ENCODE measurements at regions not wholly inside any gene's neighbourhood (a gene's known extent, or its start where the extent isn't known, plus 50 kb on each side); places are given as distances from the start of the nearest gene placed in this dataset.

GRCh38 chr3:166488977-166489672 is 651.9 kb upstream of the BCHE start:
- dilution Hi-C loops (cut with MboI; ENCODE audit: extremely low pct_ligation_motif_present, low sequenced_read_pairs), result no loop called here
- DNase-seq (ENCODE audit: low read depth, low spot score), result no peak
- no peaks in the 10 kb centered on the region for H3K79me2 ChIP-seq (ENCODE audit: control insufficient read depth, insufficient read depth, low read length)
- no peak overlapping the region for H3K27ac ChIP-seq (ENCODE audit: control insufficient read depth, insufficient read depth, low read length)
- H3K4me2 ChIP-seq (ENCODE audit: control insufficient read depth, extremely low read depth, insufficient read depth, low read depth, low read length), result no peak overlapping the region
- no peaks in the 10 kb centered on the region for H4K20me1 ChIP-seq (ENCODE audit: control insufficient read depth, extremely low read depth, insufficient read depth, low read length)
- H3K4me3 ChIP-seq (ENCODE audit: control insufficient read depth in 2 of 3, extremely low read depth in 1 of 3, insufficient read depth in 2 of 3, low read depth in 1 of 3, low read length in 3 of 3), result no peak overlapping the region
- H3K4me1 ChIP-seq (ENCODE audit: control insufficient read depth, extremely low read depth, insufficient read depth, low read length), result no peaks in the 10 kb centered on the region
- no peak for FAIRE-seq
- H3K9me3 ChIP-seq (ENCODE audit: control insufficient read depth, low read depth, low read length), result no peaks in the 10 kb centered on the region
- H2AFZ ChIP-seq (ENCODE audit: control insufficient read depth, low read length), result no peak overlapping the region
- TF ChIP-seq, protein P1, sequence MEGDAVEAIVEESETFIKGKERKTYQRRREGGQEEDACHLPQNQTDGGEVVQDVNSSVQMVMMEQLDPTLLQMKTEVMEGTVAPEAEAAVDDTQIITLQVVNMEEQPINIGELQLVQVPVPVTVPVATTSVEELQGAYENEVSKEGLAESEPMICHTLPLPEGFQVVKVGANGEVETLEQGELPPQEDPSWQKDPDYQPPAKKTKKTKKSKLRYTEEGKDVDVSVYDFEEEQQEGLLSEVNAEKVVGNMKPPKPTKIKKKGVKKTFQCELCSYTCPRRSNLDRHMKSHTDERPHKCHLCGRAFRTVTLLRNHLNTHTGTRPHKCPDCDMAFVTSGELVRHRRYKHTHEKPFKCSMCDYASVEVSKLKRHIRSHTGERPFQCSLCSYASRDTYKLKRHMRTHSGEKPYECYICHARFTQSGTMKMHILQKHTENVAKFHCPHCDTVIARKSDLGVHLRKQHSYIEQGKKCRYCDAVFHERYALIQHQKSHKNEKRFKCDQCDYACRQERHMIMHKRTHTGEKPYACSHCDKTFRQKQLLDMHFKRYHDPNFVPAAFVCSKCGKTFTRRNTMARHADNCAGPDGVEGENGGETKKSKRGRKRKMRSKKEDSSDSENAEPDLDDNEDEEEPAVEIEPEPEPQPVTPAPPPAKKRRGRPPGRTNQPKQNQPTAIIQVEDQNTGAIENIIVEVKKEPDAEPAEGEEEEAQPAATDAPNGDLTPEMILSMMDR (optimal IDR thresholded peaks at IDR 0.05 in 1 of 3, IDR thresholded peaks at IDR 0.05 in 1 of 3, conservative IDR thresholded peaks at IDR 0.05 in 1 of 3; ENCODE audit: extremely low read depth in 1 of 3, insufficient read depth in 2 of 3, low read length in 3 of 3), result no peak
- TF ChIP-seq EZH2 (IDR thresholded peaks at IDR 0.05; ENCODE audit: low read length), result no peak
- H3K36me3 ChIP-seq (ENCODE audit: control insufficient read depth in 2 of 2, extremely low read depth in 1 of 2, insufficient read depth in 2 of 2, low read length in 2 of 2), result no peaks in the 10 kb centered on the region
- no peak overlapping the region for H3K9ac ChIP-seq (ENCODE audit: control insufficient read depth, extremely low read depth, insufficient read depth, low read length)
- no peaks in the 10 kb centered on the region for H3K27me3 ChIP-seq (ENCODE audit: control insufficient read depth, extremely low read depth, insufficient read depth, low read length)
- no peaks in the 10 kb centered on the region for H3K9me1 ChIP-seq (ENCODE audit: control insufficient read depth, extremely low read depth, insufficient read depth, low read length)

- TF ChIP-seq EZH2 (IDR thresholded peaks at IDR 0.05; ENCODE audit: low read length), result no peak
- TF ChIP-seq, protein P1 (optimal IDR thresholded peaks at IDR 0.05 in 1 of 3, IDR thresholded peaks at IDR 0.05 in 1 of 3, conservative IDR thresholded peaks at IDR 0.05 in 1 of 3; ENCODE audit: extremely low read depth in 1 of 3, insufficient read depth in 2 of 3, low read length in 3 of 3), result no peak
- no peak for DNase-seq (ENCODE audit: low read depth, low spot score)
- H4K20me1 ChIP-seq (ENCODE audit: control insufficient read depth, extremely low read depth, insufficient read depth, low read length), result no peaks in the 10 kb centered on the region
These were observed 647.2 kb upstream of the BCHE start for GRCh38 chr3:166484470-166484869.

More at GRCh38 chr3:166484470-166484869, 647.2 kb upstream of the BCHE start:
- Histone ChIP-seq H3K27me3 (ENCODE audit: control insufficient read depth, extremely low read depth, insufficient read depth, low read length) (no peaks in the 10 kb centered on the region), H3K27ac (ENCODE audit: control insufficient read depth, insufficient read depth, low read length) (no peak overlapping the region), H3K9me3 (ENCODE audit: control insufficient read depth, low read depth, low read length) (no peaks in the 10 kb centered on the region), H3K4me3 (ENCODE audit: control insufficient read depth in 2 of 3, extremely low read depth in 1 of 3, insufficient read depth in 2 of 3, low read depth in 1 of 3, low read length in 3 of 3) (no peak overlapping the region), H3K36me3 (ENCODE audit: control insufficient read depth in 2 of 2, extremely low read depth in 1 of 2, insufficient read depth in 2 of 2, low read length in 2 of 2) (no peaks in the 10 kb centered on the region), H3K4me1 (ENCODE audit: control insufficient read depth, extremely low read depth, insufficient read depth, low read length) (no peaks in the 10 kb centered on the region), H2AFZ (ENCODE audit: control insufficient read depth, low read length) (no peak overlapping the region), H3K9me1 (ENCODE audit: control insufficient read depth, extremely low read depth, insufficient read depth, low read length) (no peaks in the 10 kb centered on the region), H3K9ac (ENCODE audit: control insufficient read depth, extremely low read depth, insufficient read depth, low read length) (no peak overlapping the region), H3K4me2 (ENCODE audit: control insufficient read depth, extremely low read depth, insufficient read depth, low read depth, low read length) (no peak overlapping the region), H3K79me2 (ENCODE audit: control insufficient read depth, insufficient read depth, low read length) (no peaks in the 10 kb centered on the region)
- dilution Hi-C loops (cut with MboI; ENCODE audit: extremely low pct_ligation_motif_present, low sequenced_read_pairs), result no loop called here
- no peak for FAIRE-seq

Data from keratinocyte (primary cell).